Keratinocyte (primary cell): ENCODE measurements at regions not wholly inside any gene's neighbourhood (a gene's known extent, or its start where the extent isn't known, plus 50 kb on each side); places are given as distances from the start of the nearest gene placed in this dataset.

Source experiments
- EZH2 ChIP-seq: IDR thresholded peaks from one replicate; pipeline ENCODE4 v1.6.1; 2012; ENCODE audit warnings: inconsistent platforms, mild to moderate bottlenecking, low read length, moderate library complexity
- TF ChIP-seq, protein P1 (sequence below), 3 experiments: IDR thresholded peaks in 1 of 3; conservative IDR thresholded peaks in 1 of 3; optimal IDR thresholded peaks in 1 of 3; 2 replicates in 2 of 3; 3 replicates in 1 of 3; pipeline versions ENCODE3 to v1.5.1; 2011; ENCODE audit warnings: low read length in 3 of 3, mild to moderate bottlenecking in 3 of 3, moderate library complexity in 2 of 3, control low read depth in 1 of 3, inconsistent platforms in 1 of 3; ENCODE audit not compliant: insufficient read depth in 2 of 3; ENCODE audit errors: extremely low read depth in 1 of 3

DNA sequence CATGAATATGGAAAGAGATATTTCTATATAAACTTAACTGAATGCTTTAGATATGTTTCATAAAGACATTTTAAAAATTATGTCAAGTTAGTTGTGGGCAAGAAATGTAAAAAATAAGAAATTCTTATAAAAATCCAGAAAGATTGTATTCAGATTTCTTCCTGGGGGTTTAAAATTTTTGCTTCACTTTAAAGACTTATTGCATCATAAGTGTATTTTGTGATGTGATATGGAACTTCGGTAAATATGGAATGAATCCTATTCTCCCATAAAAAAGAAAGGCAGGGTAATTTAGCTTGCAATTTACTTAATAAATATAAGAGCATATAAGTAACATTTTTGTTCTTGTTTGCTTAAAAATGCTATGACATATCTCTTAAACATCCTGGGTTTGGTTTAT is 104.8 kb upstream of the CWC22 start:
- TF ChIP-seq, protein P1, sequence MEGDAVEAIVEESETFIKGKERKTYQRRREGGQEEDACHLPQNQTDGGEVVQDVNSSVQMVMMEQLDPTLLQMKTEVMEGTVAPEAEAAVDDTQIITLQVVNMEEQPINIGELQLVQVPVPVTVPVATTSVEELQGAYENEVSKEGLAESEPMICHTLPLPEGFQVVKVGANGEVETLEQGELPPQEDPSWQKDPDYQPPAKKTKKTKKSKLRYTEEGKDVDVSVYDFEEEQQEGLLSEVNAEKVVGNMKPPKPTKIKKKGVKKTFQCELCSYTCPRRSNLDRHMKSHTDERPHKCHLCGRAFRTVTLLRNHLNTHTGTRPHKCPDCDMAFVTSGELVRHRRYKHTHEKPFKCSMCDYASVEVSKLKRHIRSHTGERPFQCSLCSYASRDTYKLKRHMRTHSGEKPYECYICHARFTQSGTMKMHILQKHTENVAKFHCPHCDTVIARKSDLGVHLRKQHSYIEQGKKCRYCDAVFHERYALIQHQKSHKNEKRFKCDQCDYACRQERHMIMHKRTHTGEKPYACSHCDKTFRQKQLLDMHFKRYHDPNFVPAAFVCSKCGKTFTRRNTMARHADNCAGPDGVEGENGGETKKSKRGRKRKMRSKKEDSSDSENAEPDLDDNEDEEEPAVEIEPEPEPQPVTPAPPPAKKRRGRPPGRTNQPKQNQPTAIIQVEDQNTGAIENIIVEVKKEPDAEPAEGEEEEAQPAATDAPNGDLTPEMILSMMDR (optimal IDR thresholded peaks at IDR 0.05 in 1 of 3, IDR thresholded peaks at IDR 0.05 in 1 of 3, conservative IDR thresholded peaks at IDR 0.05 in 1 of 3; ENCODE audit: extremely low read depth in 1 of 3, insufficient read depth in 2 of 3, low read length in 3 of 3): no peak
- TF ChIP-seq EZH2: no peak
